Fibroblast of lung (primary cell): ENCODE measurements at regions not wholly inside any gene's neighbourhood (a gene's known extent, or its start where the extent isn't known, plus 50 kb on each side); places are given as distances from the start of the nearest gene placed in this dataset.
"Not testable (repeated sequence)": the region's sequence is repeated elsewhere in the genome, so short reads cannot be mapped to it uniquely, and the experiment has no call there.

Experiments used
- DNase-seq, 2 donors: peaks; one replicate each; pipeline versions ENCODE4 v3.0.0 to v3.0.0-alpha.2; 2010; ENCODE audit warnings: low read depth in 2 of 2
- H2AFZ ChIP-seq: 2 replicates; pipeline ENCODE4 v1.5.1; 2012; ENCODE audit warnings: low read length, control low read depth, inconsistent platforms
- H3K27ac ChIP-seq: 2 replicates; pipeline ENCODE4 v1.5.1; 2011; ENCODE audit warnings: low read length, control low read depth; ENCODE audit not compliant: insufficient read depth
- H3K27me3 ChIP-seq: 2 replicates; pipeline ENCODE4 v1.5.1; 2011; ENCODE audit warnings: mild to moderate bottlenecking, low read length; ENCODE audit not compliant: control insufficient read depth, insufficient read depth
- H3K36me3 ChIP-seq: 2 replicates; pipeline ENCODE4 v1.5.1; 2011; ENCODE audit warnings: low read length; ENCODE audit not compliant: control insufficient read depth, insufficient read depth
- H3K4me1 ChIP-seq: 2 replicates; pipeline ENCODE4 v1.5.1; 2011; ENCODE audit warnings: low read length; ENCODE audit not compliant: control insufficient read depth, insufficient read depth; ENCODE audit errors: extremely low read depth
- H3K4me2 ChIP-seq: 2 replicates; pipeline ENCODE4 v1.5.1; 2011; ENCODE audit warnings: low read length, control low read depth; ENCODE audit not compliant: insufficient read depth; ENCODE audit errors: extremely low read depth
- H3K4me3 ChIP-seq, 4 experiments: fragments of 200-600 bp in 1 of 4; sonication (generic) in 1 of 4; replicated peaks in 1 of 4; 2 replicates each; pipeline ENCODE4 v1.5.1; 2011 to 2016; ENCODE audit warnings: low read length in 4 of 4, low read depth in 3 of 4, mild to moderate bottlenecking in 3 of 4, control low read depth in 2 of 4, inconsistent platforms in 1 of 4, mixed read lengths in 1 of 4; ENCODE audit not compliant: insufficient read depth in 1 of 4; ENCODE audit errors: control extremely low read depth in 1 of 4
- H3K79me2 ChIP-seq: 2 replicates; pipeline ENCODE4 v1.5.1; 2012; ENCODE audit warnings: mild to moderate bottlenecking, low read length, inconsistent platforms; ENCODE audit not compliant: control insufficient read depth, insufficient read depth
- H3K9ac ChIP-seq: 2 replicates; pipeline ENCODE4 v1.5.1; 2011; ENCODE audit warnings: mild to moderate bottlenecking, low read length, control low read depth; ENCODE audit not compliant: insufficient read depth
- H3K9me3 ChIP-seq: 2 replicates; pipeline ENCODE4 v1.5.1; 2012; ENCODE audit warnings: low read depth, low read length; ENCODE audit not compliant: control insufficient read depth, insufficient read depth
- H4K20me1 ChIP-seq: 2 replicates; pipeline ENCODE4 v1.5.1; 2011; ENCODE audit warnings: low read length; ENCODE audit not compliant: control insufficient read depth, insufficient read depth; ENCODE audit errors: extremely low read depth
- EZH2 ChIP-seq: IDR thresholded peaks from 2 replicates; pipeline ENCODE4 v1.5.1; 2012; ENCODE audit warnings: low read length, control low read depth, mild to moderate bottlenecking; ENCODE audit errors: missing control alignments
- TF ChIP-seq, protein P1 (sequence below), 2 donors: IDR thresholded peaks in 1 of 2; conservative IDR thresholded peaks in 1 of 2; 1 replicate in 1 of 2; 2 replicates in 1 of 2; pipeline ENCODE4 v1.5.1; 2011 to 2012; ENCODE audit warnings: low read length in 2 of 2, control low read depth in 1 of 2, inconsistent platforms in 1 of 2, low read depth in 1 of 2, mild to moderate bottlenecking in 1 of 2

DNA sequence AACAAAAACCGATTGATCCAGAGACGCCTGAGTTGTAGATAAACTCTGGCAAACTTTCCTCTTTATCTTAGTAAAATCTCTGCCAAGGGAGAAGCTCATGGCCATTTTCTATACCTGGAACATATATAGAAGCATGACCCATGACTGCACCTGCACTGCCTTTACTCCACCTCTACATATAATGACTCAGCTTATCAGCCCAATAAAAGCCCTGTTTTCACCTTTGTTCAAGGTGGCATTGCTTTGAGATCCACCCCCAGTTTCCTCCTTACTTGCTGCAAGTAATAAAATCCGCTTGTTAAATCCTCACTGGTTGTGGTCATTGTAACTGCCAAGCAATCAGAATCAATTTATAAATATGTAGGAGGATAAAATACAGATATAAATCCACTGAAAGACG, 1280.4 kb downstream of the NSUN3 start:
- Histone ChIP-seq H3K4me1 (no peaks in the 10 kb centered on the region), H3K9ac (no peak overlapping the region), H2AFZ (no peak overlapping the region), H3K27ac (no peak overlapping the region), H4K20me1 (no peaks in the 10 kb centered on the region), H3K9me3 (no peaks in the 10 kb centered on the region), H3K4me3 (no peak overlapping the region), H3K4me2 (no peak overlapping the region), H3K27me3 (no peaks in the 10 kb centered on the region), H3K79me2 (no peaks in the 10 kb centered on the region), H3K36me3 (no peaks in the 10 kb centered on the region)
- DNase-seq, result no peak
- TF ChIP-seq, protein P1, sequence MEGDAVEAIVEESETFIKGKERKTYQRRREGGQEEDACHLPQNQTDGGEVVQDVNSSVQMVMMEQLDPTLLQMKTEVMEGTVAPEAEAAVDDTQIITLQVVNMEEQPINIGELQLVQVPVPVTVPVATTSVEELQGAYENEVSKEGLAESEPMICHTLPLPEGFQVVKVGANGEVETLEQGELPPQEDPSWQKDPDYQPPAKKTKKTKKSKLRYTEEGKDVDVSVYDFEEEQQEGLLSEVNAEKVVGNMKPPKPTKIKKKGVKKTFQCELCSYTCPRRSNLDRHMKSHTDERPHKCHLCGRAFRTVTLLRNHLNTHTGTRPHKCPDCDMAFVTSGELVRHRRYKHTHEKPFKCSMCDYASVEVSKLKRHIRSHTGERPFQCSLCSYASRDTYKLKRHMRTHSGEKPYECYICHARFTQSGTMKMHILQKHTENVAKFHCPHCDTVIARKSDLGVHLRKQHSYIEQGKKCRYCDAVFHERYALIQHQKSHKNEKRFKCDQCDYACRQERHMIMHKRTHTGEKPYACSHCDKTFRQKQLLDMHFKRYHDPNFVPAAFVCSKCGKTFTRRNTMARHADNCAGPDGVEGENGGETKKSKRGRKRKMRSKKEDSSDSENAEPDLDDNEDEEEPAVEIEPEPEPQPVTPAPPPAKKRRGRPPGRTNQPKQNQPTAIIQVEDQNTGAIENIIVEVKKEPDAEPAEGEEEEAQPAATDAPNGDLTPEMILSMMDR (conservative IDR thresholded peaks at IDR 0.05 in 1 of 2, IDR thresholded peaks at IDR 0.05 in 1 of 2; ENCODE audit: low read depth in 1 of 2, low read length in 2 of 2), result no peak
- no peak for TF ChIP-seq EZH2

DNA sequence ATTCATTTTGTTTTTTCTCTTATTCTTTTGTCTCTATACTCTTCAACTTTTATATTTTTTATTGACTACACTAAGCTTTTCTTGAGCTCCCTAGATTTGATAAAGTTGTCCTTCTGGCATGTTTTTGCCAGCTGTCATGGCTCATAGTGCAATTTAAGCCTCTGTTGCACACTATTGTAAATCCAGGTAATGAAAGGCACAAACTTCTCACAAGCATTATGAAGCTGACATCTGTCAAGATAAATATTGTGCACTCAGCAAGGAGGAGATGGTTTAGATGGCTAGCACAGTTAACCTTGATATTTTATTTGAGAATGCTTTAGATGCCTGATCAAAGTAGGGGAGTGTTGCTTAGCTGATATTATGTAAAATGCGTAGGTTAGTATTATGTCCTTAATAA, 1280.9 kb downstream of the NSUN3 start:
- no peaks in the 10 kb centered on the region for H3K4me1 ChIP-seq
- TF ChIP-seq, protein P1 (conservative IDR thresholded peaks at IDR 0.05 in 1 of 2, IDR thresholded peaks at IDR 0.05 in 1 of 2; ENCODE audit: low read depth in 1 of 2, low read length in 2 of 2), result no peak
- TF ChIP-seq EZH2, result no peak
- H3K4me3 ChIP-seq, result no peak overlapping the region
- no peaks in the 10 kb centered on the region for H3K79me2 ChIP-seq
- no peaks in the 10 kb centered on the region for H3K27me3 ChIP-seq
- H3K36me3 ChIP-seq, result no peaks in the 10 kb centered on the region
- H3K9me3 ChIP-seq, result no peaks in the 10 kb centered on the region
- H3K9ac ChIP-seq, result no peak overlapping the region
- DNase-seq, result no peak
- H3K4me2 ChIP-seq, result no peak overlapping the region
- H4K20me1 ChIP-seq, result no peaks in the 10 kb centered on the region
- no peak overlapping the region for H2AFZ ChIP-seq
- H3K27ac ChIP-seq, result no peak overlapping the region

DNA sequence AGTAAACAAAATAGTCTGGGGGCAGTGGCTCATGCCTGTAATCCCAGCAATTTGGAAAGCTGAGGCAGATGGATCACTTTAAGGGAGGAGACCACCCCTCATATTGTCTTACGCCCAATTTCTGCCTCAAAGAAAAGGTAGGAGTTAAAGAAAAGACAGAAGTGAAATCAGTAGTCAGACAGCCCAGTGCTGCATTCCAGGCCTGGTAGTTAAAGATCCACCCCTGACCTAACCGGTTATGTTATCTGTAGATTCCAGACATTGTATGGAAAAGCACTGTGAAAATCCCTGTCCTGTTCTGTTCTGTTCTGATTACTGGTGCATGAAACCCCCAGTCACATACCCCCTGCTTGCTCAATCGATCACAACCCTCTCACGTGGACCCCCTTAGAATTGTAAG, 1285.1 kb downstream of the NSUN3 start:
- H4K20me1 ChIP-seq, H3K4me1 ChIP-seq, H2AFZ ChIP-seq, H3K9ac ChIP-seq, H3K9me3 ChIP-seq, H3K79me2 ChIP-seq, H3K4me2 ChIP-seq, H3K27me3 ChIP-seq, H3K4me3 ChIP-seq, DNase-seq, H3K27ac ChIP-seq, H3K36me3 ChIP-seq: not testable (repeated sequence)

DNA sequence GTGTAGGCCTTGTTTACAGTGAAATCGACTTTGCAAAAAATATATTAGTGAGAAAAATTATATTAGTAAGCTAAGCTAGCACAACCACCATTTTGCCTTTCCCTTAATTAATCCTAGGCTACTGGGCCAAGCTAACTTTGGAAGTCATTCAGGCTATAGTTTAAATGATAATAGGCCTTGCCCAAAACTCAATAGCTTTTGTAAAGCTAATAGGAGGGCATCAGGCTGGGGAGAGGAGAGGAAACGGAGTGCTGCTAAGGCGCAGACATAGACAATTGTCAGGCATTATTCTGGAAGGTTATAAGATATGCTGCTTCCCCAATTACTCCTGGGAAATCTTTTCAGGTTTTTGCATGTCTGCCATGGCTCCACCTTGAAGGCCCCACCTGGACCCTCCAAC, 1286.0 kb downstream of the NSUN3 start:
- no peak overlapping the region for H3K4me3 ChIP-seq
- H3K36me3 ChIP-seq, result no peaks in the 10 kb centered on the region
- H3K27ac ChIP-seq, result no peak overlapping the region
- no peaks in the 10 kb centered on the region for H3K9me3 ChIP-seq
- no peak for TF ChIP-seq EZH2
- TF ChIP-seq, protein P1 (conservative IDR thresholded peaks at IDR 0.05 in 1 of 2, IDR thresholded peaks at IDR 0.05 in 1 of 2; ENCODE audit: low read depth in 1 of 2, low read length in 2 of 2), result no peak
- no peak overlapping the region for H2AFZ ChIP-seq
- H4K20me1 ChIP-seq, result no peaks in the 10 kb centered on the region
- H3K79me2 ChIP-seq, result no peaks in the 10 kb centered on the region
- no peaks in the 10 kb centered on the region for H3K27me3 ChIP-seq
- H3K4me2 ChIP-seq, result no peak overlapping the region
- no peaks in the 10 kb centered on the region for H3K4me1 ChIP-seq
- no peak for DNase-seq
- no peak overlapping the region for H3K9ac ChIP-seq
